K562 (cell line): ENCODE measurements at regions not wholly inside any gene's neighbourhood (a gene's known extent, or its start where the extent isn't known, plus 50 kb on each side); places are given as distances from the start of the nearest gene placed in this dataset.
A peak's percentile ranks its signal among the peaks of the same experiment; 100 is the strongest.

Experiments used
- ATAC-seq: fragments of 200-7000 bp; cut with Tn5 transposase; 3 replicates; pipeline ENCODE4 v1.9.1; 2020; ENCODE audit warnings: moderate library complexity
- BruUV-seq: library from RNA; stranded (reverse); fragments of 400-500 nt; replicated peaks from 2 replicates; lab custom pipeline; 2021; lab: Mats Ljungman, UMichigan
- CTCF ChIA-PET: fragments of 300-600 bp; formaldehyde crosslinking; extraction: SDS; loops from one replicate; lab custom pipeline; 2021; ENCODE audit warnings: low intra/inter-chr PET ratio; lab: Yijun Ruan, JAX
- POLR2A ChIA-PET: fragments of 300-600, 350-650 bp; sonication (Branson Sonifier 250); formaldehyde crosslinking; extraction: SDS; loops from one replicate; lab custom pipeline; 2021; ENCODE audit warnings: antibody characterized with exemption, inconsistent platforms; lab: Yijun Ruan, JAX
- DNase-seq, 4 experiments: peaks; one replicate each; pipeline versions ENCODE4 v3.0.0 to v3.0.0-alpha.2; 2011 to 2018; ENCODE audit warnings: low spot score in 3 of 4, mixed read lengths in 3 of 4; ENCODE audit errors: extremely low read depth in 1 of 4
- FAIRE-seq: peaks from 2 replicates; lab custom pipeline; 2011; peaks lifted over from hg19 to GRCh38; lab: Jason Lieb, UNC
- H2AFZ ChIP-seq: 2 replicates; pipeline ENCODE4 v1.6.0; 2011; ENCODE audit warnings: low read depth, low read length, control low read depth, inconsistent platforms
- H3K27ac ChIP-seq: fragments of 200-600 bp; 3 replicates; pipeline ENCODE4 v1.8.0; 2011; ENCODE audit warnings: low read depth, mild to moderate bottlenecking, control low read depth, inconsistent platforms, low read length, moderate library complexity, mixed read lengths; ENCODE audit errors: extremely low read depth
- H3K27me3 ChIP-seq, 2 experiments: fragments of 300-600 bp in 1 of 2; 2 replicates in 1 of 2; 3 replicates in 1 of 2; pipeline versions ENCODE4 v1.6.0 to v1.8.0; 2011; ENCODE audit warnings: inconsistent platforms in 2 of 2, low read length in 2 of 2, mild to moderate bottlenecking in 1 of 2, mixed read lengths in 1 of 2, moderate library complexity in 1 of 2; ENCODE audit not compliant: control insufficient read depth in 2 of 2, insufficient read depth in 2 of 2
- H3K36me3 ChIP-seq: fragments of 300-600 bp; 3 replicates; pipeline ENCODE4 v1.8.0; 2011; ENCODE audit warnings: mild to moderate bottlenecking, low read length, inconsistent platforms; ENCODE audit not compliant: control insufficient read depth, insufficient read depth
- H3K4me1 ChIP-seq, 2 experiments: fragments of 200-600 bp in 1 of 2; replicated peaks in 1 of 2; 2 replicates in 1 of 2; 3 replicates in 1 of 2; pipeline versions ENCODE4 v1.5.1 to v1.8.0; 2011; ENCODE audit warnings: inconsistent platforms in 2 of 2, low read length in 2 of 2, mild to moderate bottlenecking in 1 of 2, mixed read lengths in 1 of 2, moderate library complexity in 1 of 2; ENCODE audit not compliant: control insufficient read depth in 2 of 2, insufficient read depth in 2 of 2
- H3K4me2 ChIP-seq: 2 replicates; pipeline ENCODE4 v1.6.1; 2011; ENCODE audit warnings: low read length, control low read depth, inconsistent platforms, mixed read lengths; ENCODE audit not compliant: insufficient read depth
- H3K4me3 ChIP-seq: fragments of 200-600 bp; sonication (generic), shearing (Covaris generic); 2 replicates; pipeline ENCODE4 v1.5.1; 2016; ENCODE audit warnings: control low read depth, inconsistent platforms
- H3K79me2 ChIP-seq: fragments of 200-600 bp; 3 replicates; pipeline ENCODE4 v1.8.0; 2011; ENCODE audit warnings: low read length, inconsistent platforms; ENCODE audit not compliant: control insufficient read depth, insufficient read depth
- H3K9ac ChIP-seq, 2 experiments: 2 replicates each; pipeline versions ENCODE4 v1.6.0 to v1.6.1; 2011; ENCODE audit warnings: low read depth in 2 of 2, low read length in 2 of 2, control low read depth in 1 of 2, inconsistent platforms in 1 of 2, mild to moderate bottlenecking in 1 of 2, mixed read lengths in 1 of 2; ENCODE audit not compliant: insufficient read depth in 1 of 2
- H3K9me1 ChIP-seq: one replicate; pipeline ENCODE4 v1.6.0; 2011; ENCODE audit warnings: inconsistent platforms, mild to moderate bottlenecking, low read length, moderate library complexity; ENCODE audit not compliant: control insufficient read depth, insufficient read depth
- H3K9me3 ChIP-seq: replicated peaks from 2 replicates; pipeline ENCODE4 v1.5.1; 2011; ENCODE audit warnings: low read depth, low read length, inconsistent platforms; ENCODE audit not compliant: control insufficient read depth, insufficient read depth
- H4K20me1 ChIP-seq: replicated peaks from 2 replicates; pipeline ENCODE4 v1.6.1; 2011; ENCODE audit warnings: low read length, inconsistent platforms, mixed read lengths; ENCODE audit not compliant: control insufficient read depth, insufficient read depth
- BHLHE40 ChIP-seq: IDR thresholded peaks from 2 replicates; pipeline ENCODE4 v1.6.1; 2011; ENCODE audit warnings: low read length, improper control_type of control experiment
- SLC30A9 ChIP-seq: fragments of 250-450 bp; sonication (Bioruptor Pico); IDR thresholded peaks from 2 replicates; pipeline ENCODE4 v1.8.0; 2022; ENCODE audit warnings: mild to moderate bottlenecking, moderate library complexity
- STAG1 ChIP-seq: sonication (generic); formaldehyde crosslinking; IDR thresholded peaks from 2 replicates; pipeline ENCODE4 v1.5.0; 2020; ENCODE audit warnings: missing genetic modification reagents, borderline replicate concordance
- ZNF217 ChIP-seq: sonication (generic); formaldehyde crosslinking; IDR thresholded peaks from 2 replicates; pipeline ENCODE4 v1.8.0; 2022; ENCODE audit warnings: mild to moderate bottlenecking, missing genetic modification reagents
- ZNF316 ChIP-seq: fragments of 450-650 bp; IDR thresholded peaks from 2 replicates; pipeline ENCODE4 v1.6.1; 2016
- WGBS: fragments of 100-300 bp; shearing (Covaris generic); methylation state at CpG from one replicate; pipeline ENCODE4 v1.1.6; 2016; ENCODE audit warnings: low coverage, mixed read lengths; ENCODE audit not compliant: insufficient coverage; ENCODE audit errors: missing lambda C conversion rate; 5-methylcytosine and 5-hydroxymethylcytosine counted together
- in situ Hi-C: fragments of 300-500 bp; cut with MboI; formaldehyde crosslinking; loops from 4 replicates; pipeline ENCODE4 v1.15.0; 2018; ENCODE audit warnings: inconsistent platforms, mixed read lengths
- intact Hi-C: fragments of 100-400 bp; cut with micrococcal nuclease; formaldehyde crosslinking; loops from 2 replicates; pipeline ENCODE4 v1.14.2; 2022

GRCh38 chr4:31580843-31581242 lies 860.7 kb downstream of the PCDH7 start:
- ATAC-seq (no peak), DNase-seq (no peak), FAIRE-seq (no peak)
- Histone ChIP-seq H3K27me3 (no peaks in the 10 kb centered on the region), H3K9ac (no peak overlapping the region), H3K9me1 (no peaks in the 10 kb centered on the region), H3K27ac (no peak overlapping the region), H3K79me2 (no peaks in the 10 kb centered on the region), H2AFZ (no peak overlapping the region), H3K4me2 (no peak overlapping the region), H4K20me1 (no peaks in the 10 kb centered on the region), H3K9me3 (no peaks in the 10 kb centered on the region), H3K4me3 (no peak overlapping the region), H3K4me1 (no peaks in the 10 kb centered on the region), H3K36me3 (no peaks in the 10 kb centered on the region)
- intact Hi-C loops (no loop called here), in situ Hi-C loops (no loop called here)
- BruUV-seq: no TSS peak
- no peak for TF ChIP-seq STAG1 (CRISPR knock-in tag)
- 0 out of 2 replicates have a peak, but pooled peaks have one; percentile 2 for TF ChIP-seq ZNF316
- TF ChIP-seq ZNF217 (CRISPR knock-in tag): no peak
- ChIA-PET CTCF (no interaction called here), POLR2A (no interaction called here)
- 0% methylated on average over 1 of the region's 1 CpG for WGBS

DNA sequence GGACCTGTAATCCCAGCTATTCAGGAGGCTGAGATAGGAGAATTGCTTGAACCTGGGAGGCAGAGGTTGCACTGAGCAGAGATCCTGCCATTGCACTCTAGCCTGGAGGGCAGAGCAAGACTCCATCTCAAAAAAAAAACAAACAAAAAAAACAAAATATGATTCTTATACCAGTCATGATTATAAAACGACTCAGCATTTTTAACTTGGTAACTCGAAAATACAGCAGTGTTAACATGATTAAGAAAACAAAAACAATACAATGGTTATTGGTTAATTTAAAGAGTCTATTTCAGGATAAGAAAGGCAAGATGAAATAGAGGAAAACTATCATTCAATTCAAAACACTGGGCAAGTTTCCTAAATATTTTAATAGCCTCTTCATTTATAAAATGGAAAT lies 865.3 kb downstream of the PCDH7 start:
- no peaks in the 10 kb centered on the region for H3K27me3 ChIP-seq
- H3K36me3 ChIP-seq: no peaks in the 10 kb centered on the region
- CTCF ChIA-PET: no interaction called here
- no peak overlapping the region for H2AFZ ChIP-seq
- no peak overlapping the region for H3K4me2 ChIP-seq
- FAIRE-seq: no peak
- BruUV-seq: no TSS peak
- no peaks in the 10 kb centered on the region for H3K79me2 ChIP-seq
- H3K4me1 ChIP-seq: no peaks in the 10 kb centered on the region
- POLR2A ChIA-PET: no interaction called here
- 0% methylated on average over 2 of the region's 2 CpGs for WGBS
- no peaks in the 10 kb centered on the region for H3K9me3 ChIP-seq
- intact Hi-C loops (no loop called here), in situ Hi-C loops (no loop called here)
- H3K4me3 ChIP-seq: no peak overlapping the region
- no peak for DNase-seq
- ATAC-seq: no peak
- no peaks in the 10 kb centered on the region for H4K20me1 ChIP-seq
- H3K27ac ChIP-seq: no peak overlapping the region
- H3K9me1 ChIP-seq: no peaks in the 10 kb centered on the region
- no peak for TF ChIP-seq BHLHE40
- peak; percentile 58 for TF ChIP-seq ZNF316
- no peak for TF ChIP-seq SLC30A9 (CRISPR knock-in tag)
- no peak overlapping the region for H3K9ac ChIP-seq
